Prostate gland (tissue), 2 donors: ENCODE measurements at regions not wholly inside any gene's neighbourhood (a gene's known extent, or its start where the extent isn't known, plus 50 kb on each side); places are given as distances from the start of the nearest gene placed in this dataset.

Source experiments
- DNase-seq: peaks from one replicate; pipeline ENCODE4 v3.0.0-alpha.2; 2019; ENCODE audit warnings: low spot score
- H3K27ac ChIP-seq, 2 donors: fragments of 200-600 bp; sonication (generic); 2 replicates each; pipeline ENCODE4 v1.5.1; 2017 to 2019
- H3K27me3 ChIP-seq: fragments of 200-600 bp; sonication (generic); replicated peaks from 2 replicates; pipeline ENCODE4 v1.5.1; 2019; ENCODE audit not compliant: insufficient read depth
- H3K36me3 ChIP-seq, 2 donors: fragments of 200-600 bp; sonication (generic); 1 replicate in 1 of 2; 2 replicates in 1 of 2; pipeline versions ENCODE4 v1.5.1 to v1.8.1; 2017 to 2019
- H3K4me1 ChIP-seq: fragments of 200-600 bp; sonication (generic); replicated peaks from 2 replicates; pipeline ENCODE4 v1.5.1; 2019
- H3K4me3 ChIP-seq, 2 donors: fragments of 200-600 bp; sonication (generic); 2 replicates each; pipeline ENCODE4 v1.5.1; 2017 to 2019
- H3K9me3 ChIP-seq: fragments of 200-600 bp; sonication (generic); 2 replicates; pipeline ENCODE4 v1.5.1; 2017
- CTCF ChIP-seq, 4 experiments: fragments of 200-600 bp in 2 of 4; fragments of 450-650 bp in 2 of 4; sonication (generic) in 2 of 4; IDR thresholded peaks; 1 replicate in 3 of 4; 2 replicates in 1 of 4; pipeline ENCODE4 v1.5.1; 2016 to 2019; ENCODE audit warnings: antibody characterized with exemption in 4 of 4, mild to moderate bottlenecking in 2 of 4, moderate library complexity in 2 of 4
- POLR2A ChIP-seq: fragments of 450-650 bp; IDR thresholded peaks from one replicate; pipeline ENCODE4 v1.6.1; 2016; ENCODE audit warnings: antibody characterized with exemption, mild to moderate bottlenecking
- POLR2AphosphoS5 ChIP-seq: sonication (generic); formaldehyde crosslinking; IDR thresholded peaks from one replicate; pipeline ENCODE4 v1.6.1; 2017; ENCODE audit warnings: antibody characterized with exemption
- WGBS: methylation state at CpG from one replicate; pipeline ENCODE4 v1.1.5; 2018; 5-methylcytosine and 5-hydroxymethylcytosine counted together
- intact Hi-C: fragments of 100-400 bp; cut with DNase I; formaldehyde crosslinking; loops from one replicate; pipeline ENCODE4 v1.14.2; 2022

DNA sequence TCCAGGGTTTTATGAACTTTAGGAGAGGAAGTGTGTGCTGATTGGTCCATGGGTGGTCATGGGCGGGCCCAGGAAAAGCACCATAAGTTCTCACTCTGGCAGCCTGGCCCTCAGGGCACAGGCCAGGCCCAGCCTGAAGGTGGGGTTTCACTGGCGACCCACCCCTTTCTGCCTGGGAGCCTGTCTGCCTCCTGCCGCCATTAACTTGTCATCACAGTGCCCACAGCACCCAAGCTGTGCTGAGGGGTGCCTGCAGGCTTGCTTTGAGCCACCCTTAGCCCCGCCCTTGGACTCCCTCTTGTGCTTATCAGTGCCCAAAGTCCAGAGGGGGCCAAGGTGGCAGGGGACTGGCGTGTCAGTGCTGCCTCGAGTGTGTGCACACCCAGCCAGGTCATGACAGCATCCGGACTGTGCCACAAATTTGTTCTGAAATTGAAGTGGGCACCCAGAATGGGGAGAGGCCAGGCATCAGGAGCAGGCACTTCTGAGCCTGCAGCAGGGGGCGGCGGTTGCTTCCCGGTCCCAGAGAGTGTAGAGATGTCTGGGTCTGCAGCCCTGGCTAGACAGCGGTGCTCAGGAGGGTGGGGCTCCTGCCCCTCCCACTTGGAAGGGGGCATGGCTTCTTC lies 455.6 kb downstream of the TMA16 start:
- Histone ChIP-seq H3K27me3 (no peaks in the 10 kb centered on the region), H3K4me3 (no peak overlapping the region), H3K36me3 (no peaks in the 10 kb centered on the region), H3K9me3 (no peaks in the 10 kb centered on the region), H3K27ac (no peak overlapping the region), H3K4me1 (no peaks in the 10 kb centered on the region)
- intact Hi-C loops: no loop called here
- no peak for DNase-seq
- WGBS: 94% methylated on average over 11 of the region's 11 CpGs
- TF ChIP-seq POLR2AphosphoS5: no peak

DNA sequence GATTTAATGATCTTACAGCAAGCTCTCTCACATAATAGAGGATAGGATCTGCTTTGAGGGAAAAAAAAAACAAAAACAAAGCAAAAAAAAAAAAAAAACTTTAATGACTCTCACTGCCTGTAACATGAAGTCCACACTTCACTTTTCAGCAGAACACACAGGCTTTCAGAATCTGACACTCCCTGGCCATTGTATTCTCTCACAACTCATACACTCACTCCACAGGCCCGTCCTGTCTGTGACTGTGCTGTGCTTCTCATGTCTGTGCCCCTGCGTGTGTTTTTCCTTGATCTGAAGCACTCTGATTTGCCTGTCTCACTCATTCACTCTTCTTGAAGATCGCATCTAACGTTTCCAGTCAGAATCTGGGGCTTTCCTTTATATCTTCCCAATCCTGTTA lies 460.8 kb downstream of the TMA16 start:
- Histone ChIP-seq H3K27ac (no peak overlapping the region), H3K36me3 (no peaks in the 10 kb centered on the region), H3K4me3 (no peak overlapping the region), H3K4me1 (no peaks in the 10 kb centered on the region), H3K9me3 (no peaks in the 10 kb centered on the region), H3K27me3 (no peaks in the 10 kb centered on the region)
- intact Hi-C loops: no loop called here
- DNase-seq: no peak
- 65% methylated on average over 4 of the region's 4 CpGs for WGBS
- TF ChIP-seq CTCF (IDR thresholded peaks at IDR 0.05) (no peak), POLR2A (no peak), POLR2AphosphoS5 (no peak)

- no peaks in the 10 kb centered on the region for H3K9me3 ChIP-seq
- DNase-seq: no peak
- H3K27ac ChIP-seq: no peak overlapping the region
- no peaks in the 10 kb centered on the region for H3K4me1 ChIP-seq
- H3K4me3 ChIP-seq: no peak overlapping the region
- intact Hi-C loops: no loop called here
- no peaks in the 10 kb centered on the region for H3K36me3 ChIP-seq
- WGBS: 86% methylated on average over 2 of the region's 2 CpGs
- H3K27me3 ChIP-seq: no peaks in the 10 kb centered on the region
- TF ChIP-seq POLR2A: no peak
- no peak for TF ChIP-seq POLR2AphosphoS5
- TF ChIP-seq CTCF (IDR thresholded peaks at IDR 0.05): no peak
These were observed 464.3 kb downstream of the TMA16 start for GRCh38 chr4:163958751-163959150.

- H3K27me3 ChIP-seq: no peaks in the 10 kb centered on the region
- H3K27ac ChIP-seq: no peak overlapping the region
- TF ChIP-seq POLR2A (no peak), CTCF (IDR thresholded peaks at IDR 0.05) (no peak), POLR2AphosphoS5 (no peak)
- 50% methylated on average over 6 of the region's 6 CpGs for WGBS
- intact Hi-C loops: no loop called here
- no peak overlapping the region for H3K4me3 ChIP-seq
- no peak for DNase-seq
- H3K4me1 ChIP-seq: no peaks in the 10 kb centered on the region
- H3K36me3 ChIP-seq: no peaks in the 10 kb centered on the region
- H3K9me3 ChIP-seq: no peaks in the 10 kb centered on the region
These were observed 465.4 kb downstream of the TMA16 start for GRCh38 chr4:163959932-163960331.

GRCh38 chr4:163966612-163967011 lies 472.1 kb downstream of the TMA16 start:
- H3K4me3 ChIP-seq: no peak overlapping the region
- H3K36me3 ChIP-seq: no peaks in the 10 kb centered on the region
- intact Hi-C loops: no loop called here
- DNase-seq: no peak
- H3K27ac ChIP-seq: no peak overlapping the region
- TF ChIP-seq CTCF (IDR thresholded peaks at IDR 0.05) (no peak), POLR2AphosphoS5 (no peak), POLR2A (no peak)
- H3K27me3 ChIP-seq: no peaks in the 10 kb centered on the region
- 15% methylated on average over 3 of the region's 3 CpGs for WGBS
- no peaks in the 10 kb centered on the region for H3K4me1 ChIP-seq
- no peaks in the 10 kb centered on the region for H3K9me3 ChIP-seq
